Endothelial cell of umbilical vein (primary cell): ENCODE measurements at regions not wholly inside any gene's neighbourhood (a gene's known extent, or its start where the extent isn't known, plus 50 kb on each side); places are given as distances from the start of the nearest gene placed in this dataset.

Source experiments
- BruUV-seq: library from RNA; stranded (reverse); fragments of 400-500 nt; replicated peaks from 2 replicates; lab custom pipeline; 2021; lab: Mats Ljungman, UMichigan
- CTCF ChIA-PET: fragments of 300-600, 350-600 bp; sonication (Branson Sonifier 250); formaldehyde crosslinking; loops from one replicate; lab custom pipeline; 2021; ENCODE audit warnings: antibody characterized with exemption, inconsistent platforms; lab: Charles Lee
- POLR2A ChIA-PET: fragments of 300-600, 350-600 bp; sonication (Branson Sonifier 250); formaldehyde crosslinking; loops from one replicate; lab custom pipeline; 2021; ENCODE audit warnings: antibody characterized with exemption, inconsistent platforms; lab: Charles Lee
- DNase-seq: peaks from one replicate; pipeline ENCODE4 v3.0.0-alpha.2; 2011; ENCODE audit warnings: low read depth, low spot score
- FAIRE-seq: peaks from 2 replicates; lab custom pipeline; 2011; peaks lifted over from hg19 to GRCh38; lab: Jason Lieb, UNC
- H2AFZ ChIP-seq: 2 replicates; pipeline ENCODE4 v1.6.0; 2012; ENCODE audit warnings: low read depth, low read length, control low read depth, inconsistent platforms
- H3K27ac ChIP-seq: 2 replicates; pipeline ENCODE4 v1.5.1; 2011; ENCODE audit warnings: low read depth, mild to moderate bottlenecking, control low read depth, low read length, moderate library complexity; ENCODE audit not compliant: insufficient read depth
- H3K27me3 ChIP-seq, 2 experiments: 2 replicates each; pipeline versions ENCODE4 v1.6.0 to v1.6.1; 2011; ENCODE audit warnings: low read length in 2 of 2, mixed read lengths in 1 of 2; ENCODE audit not compliant: control insufficient read depth in 2 of 2, insufficient read depth in 2 of 2
- H3K36me3 ChIP-seq, 2 experiments: 2 replicates in 1 of 2; 3 replicates in 1 of 2; pipeline ENCODE4 v1.5.1; 2011; ENCODE audit warnings: low read length in 2 of 2, mild to moderate bottlenecking in 1 of 2, moderate library complexity in 1 of 2; ENCODE audit not compliant: control insufficient read depth in 2 of 2, insufficient read depth in 2 of 2; ENCODE audit errors: extremely low read depth in 1 of 2
- H3K4me1 ChIP-seq: 3 replicates; pipeline ENCODE4 v1.5.1; 2011; ENCODE audit warnings: mild to moderate bottlenecking, low read length; ENCODE audit not compliant: control insufficient read depth, insufficient read depth; ENCODE audit errors: extremely low read depth
- H3K4me2 ChIP-seq: 2 replicates; pipeline ENCODE4 v1.6.1; 2011; ENCODE audit warnings: low read length, control low read depth, mixed read lengths; ENCODE audit not compliant: insufficient read depth
- H3K4me3 ChIP-seq, 3 experiments: fragments of 200-600 bp in 1 of 3; sonication (generic), shearing (Covaris generic) in 1 of 3; replicated peaks in 1 of 3; 2 replicates each; pipeline ENCODE4 v1.5.1; 2011 to 2016; ENCODE audit warnings: control low read depth in 3 of 3, low read length in 3 of 3, mild to moderate bottlenecking in 2 of 3, inconsistent platforms in 1 of 3, low read depth in 1 of 3, moderate library complexity in 1 of 3; ENCODE audit not compliant: insufficient read depth in 1 of 3
- H3K79me2 ChIP-seq: 2 replicates; pipeline ENCODE4 v1.6.0; 2012; ENCODE audit warnings: low read length, inconsistent platforms; ENCODE audit not compliant: control insufficient read depth, insufficient read depth
- H3K9ac ChIP-seq: replicated peaks from 2 replicates; pipeline ENCODE3; 2011; ENCODE audit warnings: low read length, control low read depth; ENCODE audit not compliant: insufficient read depth; ENCODE audit errors: extremely low read depth
- H3K9me1 ChIP-seq: replicated peaks from 3 replicates; pipeline ENCODE4 v1.6.0; 2011; ENCODE audit warnings: mild to moderate bottlenecking, low read length; ENCODE audit not compliant: control insufficient read depth, insufficient read depth; ENCODE audit errors: extremely low read depth
- H3K9me3 ChIP-seq: replicated peaks from 2 replicates; pipeline ENCODE4 v1.5.1; 2012; ENCODE audit warnings: low read length, inconsistent platforms; ENCODE audit not compliant: control insufficient read depth, insufficient read depth
- H4K20me1 ChIP-seq: replicated peaks from 2 replicates; pipeline ENCODE3; 2011; ENCODE audit warnings: mild to moderate bottlenecking, low read length; ENCODE audit not compliant: control insufficient read depth, insufficient read depth; ENCODE audit errors: extremely low read depth
- EZH2 ChIP-seq: IDR thresholded peaks from 2 replicates; pipeline ENCODE4 v1.6.1; 2012; ENCODE audit warnings: borderline replicate concordance, low read depth, mild to moderate bottlenecking, moderate library complexity, low read length, inconsistent platforms; ENCODE audit not compliant: severe bottlenecking
- FOS ChIP-seq: IDR thresholded peaks from 2 replicates; pipeline ENCODE4 v1.6.1; 2011; ENCODE audit warnings: mild to moderate bottlenecking, low read length, moderate library complexity, borderline replicate concordance; ENCODE audit not compliant: insufficient read depth
- GATA2 ChIP-seq: IDR thresholded peaks from 2 replicates; pipeline ENCODE4 v1.7.0; 2011; ENCODE audit warnings: low read depth, mild to moderate bottlenecking, moderate library complexity, mixed read lengths, low read length; ENCODE audit not compliant: insufficient read length, insufficient read depth
- JUN ChIP-seq: IDR thresholded peaks from 2 replicates; pipeline ENCODE4 v1.6.1; 2011; ENCODE audit warnings: borderline replicate concordance, low read depth; ENCODE audit not compliant: insufficient read length, insufficient read depth
- MYC ChIP-seq: IDR thresholded peaks from one replicate; pipeline ENCODE4 v1.6.1; 2011; ENCODE audit warnings: mild to moderate bottlenecking, low read depth, low read length
- POLR2A ChIP-seq: IDR thresholded peaks from 2 replicates; pipeline ENCODE4 v1.6.1; 2012; ENCODE audit warnings: low read depth, mild to moderate bottlenecking, control low read depth, low read length
- POLR2AphosphoS5 ChIP-seq: IDR thresholded peaks from 2 replicates; pipeline ENCODE4 v1.6.1; 2012; ENCODE audit warnings: low read depth, mild to moderate bottlenecking, control low read depth, low read length, moderate library complexity; ENCODE audit not compliant: insufficient read depth
- dilution Hi-C: fragments of 300-500 bp; cut with MboI; formaldehyde crosslinking; loops from one replicate; pipeline ENCODE4 v1.15.0; 2019; ENCODE audit warnings: low sequenced_read_pairs; ENCODE audit not compliant: extremely low pct_ligation_motif_present
- intact Hi-C: fragments of 100-400 bp; cut with micrococcal nuclease; formaldehyde crosslinking; loops from one replicate; pipeline ENCODE4 v1.10.0; 2022
- TF ChIP-seq, protein P1 (sequence below): IDR thresholded peaks from 2 replicates; pipeline ENCODE4 v1.6.1; 2011; ENCODE audit not compliant: insufficient read depth, insufficient read length
- TF ChIP-seq, protein P2 (sequence below), 2 donors: IDR thresholded peaks; 1 replicate in 1 of 2; 2 replicates in 1 of 2; pipeline ENCODE4 v1.5.1; 2011; ENCODE audit warnings: low read length in 2 of 2, mild to moderate bottlenecking in 2 of 2, moderate library complexity in 2 of 2, control low read depth in 1 of 2, inconsistent platforms in 1 of 2, low read depth in 1 of 2; ENCODE audit not compliant: insufficient read depth in 1 of 2; ENCODE audit errors: extremely low read depth in 1 of 2

GRCh38 chr2:16092861-16093638 is 152.7 kb downstream of the MYCN start:
- Histone ChIP-seq H3K4me2 (no peak overlapping the region), H3K4me3 (no peak overlapping the region), H3K9me1 (no peaks in the 10 kb centered on the region), H3K79me2 (no peaks in the 10 kb centered on the region), H3K27me3 (no peaks in the 10 kb centered on the region), H4K20me1 (no peaks in the 10 kb centered on the region), H3K27ac (no peak overlapping the region), H3K9me3 (peaks cover 1% of the 10 kb centered on the region), H3K4me1 (no peaks in the 10 kb centered on the region), H3K36me3 (no peaks in the 10 kb centered on the region), H3K9ac (no peak overlapping the region), H2AFZ (no peak overlapping the region)
- BruUV-seq, result no TSS peak
- intact Hi-C loops (no loop called here), dilution Hi-C loops (no loop called here)
- no peak for TF ChIP-seq POLR2A
- no peak for TF ChIP-seq GATA2
- TF ChIP-seq FOS, result no peak
- TF ChIP-seq MYC, result no peak
- TF ChIP-seq EZH2, result no peak
- TF ChIP-seq, protein P1, sequence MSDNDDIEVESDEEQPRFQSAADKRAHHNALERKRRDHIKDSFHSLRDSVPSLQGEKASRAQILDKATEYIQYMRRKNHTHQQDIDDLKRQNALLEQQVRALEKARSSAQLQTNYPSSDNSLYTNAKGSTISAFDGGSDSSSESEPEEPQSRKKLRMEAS, result no peak
- TF ChIP-seq POLR2AphosphoS5, result no peak
- TF ChIP-seq, protein P2, sequence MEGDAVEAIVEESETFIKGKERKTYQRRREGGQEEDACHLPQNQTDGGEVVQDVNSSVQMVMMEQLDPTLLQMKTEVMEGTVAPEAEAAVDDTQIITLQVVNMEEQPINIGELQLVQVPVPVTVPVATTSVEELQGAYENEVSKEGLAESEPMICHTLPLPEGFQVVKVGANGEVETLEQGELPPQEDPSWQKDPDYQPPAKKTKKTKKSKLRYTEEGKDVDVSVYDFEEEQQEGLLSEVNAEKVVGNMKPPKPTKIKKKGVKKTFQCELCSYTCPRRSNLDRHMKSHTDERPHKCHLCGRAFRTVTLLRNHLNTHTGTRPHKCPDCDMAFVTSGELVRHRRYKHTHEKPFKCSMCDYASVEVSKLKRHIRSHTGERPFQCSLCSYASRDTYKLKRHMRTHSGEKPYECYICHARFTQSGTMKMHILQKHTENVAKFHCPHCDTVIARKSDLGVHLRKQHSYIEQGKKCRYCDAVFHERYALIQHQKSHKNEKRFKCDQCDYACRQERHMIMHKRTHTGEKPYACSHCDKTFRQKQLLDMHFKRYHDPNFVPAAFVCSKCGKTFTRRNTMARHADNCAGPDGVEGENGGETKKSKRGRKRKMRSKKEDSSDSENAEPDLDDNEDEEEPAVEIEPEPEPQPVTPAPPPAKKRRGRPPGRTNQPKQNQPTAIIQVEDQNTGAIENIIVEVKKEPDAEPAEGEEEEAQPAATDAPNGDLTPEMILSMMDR (IDR thresholded peaks at IDR 0.05; ENCODE audit: extremely low read depth in 1 of 2, insufficient read depth in 1 of 2, low read depth in 1 of 2, low read length in 2 of 2), result no peak
- TF ChIP-seq JUN, result no peak
- ChIA-PET POLR2A (no interaction called here), CTCF (no interaction called here)
- FAIRE-seq, result no peak
- DNase-seq, result no peak
